CD14-positive monocyte (primary cell): ENCODE measurements at regions not wholly inside any gene's neighbourhood (a gene's known extent, or its start where the extent isn't known, plus 50 kb on each side); places are given as distances from the start of the nearest gene placed in this dataset.

Experiments used
- DNase-seq, 3 donors: peaks; one replicate each; pipeline ENCODE4 v3.0.0-alpha.2; 2011 to 2022
- H2AFZ ChIP-seq: 2 replicates; pipeline ENCODE4 v1.6.0; 2012; ENCODE audit warnings: mild to moderate bottlenecking, low read depth, low read length, inconsistent platforms; ENCODE audit not compliant: insufficient read depth, poor library complexity, severe bottlenecking
- H3K27ac ChIP-seq, 2 donors: 1 replicate in 1 of 2; 2 replicates in 1 of 2; pipeline ENCODE4 v1.5.1; 2012 to 2013; ENCODE audit warnings: low read length in 2 of 2, control low read depth in 1 of 2, inconsistent platforms in 1 of 2, low read depth in 1 of 2, mild to moderate bottlenecking in 1 of 2
- H3K27me3 ChIP-seq, 2 donors: one replicate each; pipeline versions ENCODE4 v1.6.0 to v1.6.1; 2011 to 2013; ENCODE audit warnings: low read length in 2 of 2; ENCODE audit not compliant: control insufficient read depth in 2 of 2, insufficient read depth in 2 of 2
- H3K36me3 ChIP-seq, 2 donors: replicated peaks in 1 of 2; 1 replicate in 1 of 2; 2 replicates in 1 of 2; pipeline versions ENCODE4 v1.5.1 to v1.6.1; 2012 to 2013; ENCODE audit warnings: low read length in 2 of 2, control low read depth in 1 of 2, inconsistent platforms in 1 of 2, mild to moderate bottlenecking in 1 of 2; ENCODE audit not compliant: insufficient read depth in 2 of 2, control insufficient read depth in 1 of 2
- H3K4me1 ChIP-seq, 2 donors: 1 replicate in 1 of 2; 2 replicates in 1 of 2; pipeline versions ENCODE4 v1.5.1 to v1.6.1; 2012 to 2013; ENCODE audit warnings: low read length in 2 of 2, control low read depth in 1 of 2, inconsistent platforms in 1 of 2, mild to moderate bottlenecking in 1 of 2, moderate library complexity in 1 of 2; ENCODE audit not compliant: insufficient read depth in 2 of 2, control insufficient read depth in 1 of 2
- H3K4me2 ChIP-seq: replicated peaks from 2 replicates; pipeline ENCODE3; 2012; ENCODE audit warnings: low read length, moderate library complexity, mild to moderate bottlenecking; ENCODE audit not compliant: poor library complexity, severe bottlenecking; ENCODE audit errors: extremely low read depth
- H3K4me3 ChIP-seq, 3 experiments: fragments of 200-600 bp in 1 of 3; sonication (generic) in 1 of 3; replicated peaks in 1 of 3; 1 replicate in 2 of 3; 2 replicates in 1 of 3; pipeline ENCODE4 v1.5.1; 2011 to 2013; ENCODE audit warnings: low read length in 3 of 3, mild to moderate bottlenecking in 3 of 3, control low read depth in 2 of 3, low read depth in 2 of 3, inconsistent platforms in 1 of 3, moderate library complexity in 1 of 3
- H3K79me2 ChIP-seq: 2 replicates; pipeline ENCODE4 v1.6.0; 2012; ENCODE audit warnings: mild to moderate bottlenecking, control low read depth, inconsistent platforms, low read length, moderate library complexity; ENCODE audit not compliant: insufficient read depth
- H3K9ac ChIP-seq: 2 replicates; pipeline ENCODE4 v1.6.0; 2017; ENCODE audit warnings: low read length, mild to moderate bottlenecking; ENCODE audit not compliant: insufficient read depth, poor library complexity, severe bottlenecking
- H3K9me3 ChIP-seq, 2 donors: replicated peaks in 1 of 2; 1 replicate in 1 of 2; 2 replicates in 1 of 2; pipeline versions ENCODE4 v1.5.1 to v1.6.1; 2012 to 2013; ENCODE audit warnings: low read length in 2 of 2, control low read depth in 1 of 2; ENCODE audit not compliant: control insufficient read depth in 1 of 2, insufficient read depth in 1 of 2
- H4K20me1 ChIP-seq: 2 replicates; pipeline ENCODE4 v1.6.0; 2012; ENCODE audit warnings: mild to moderate bottlenecking, low read length, control low read depth, moderate library complexity; ENCODE audit not compliant: insufficient read depth
- H3K27ac Mint-ChIP-seq, 7 donors: one replicate each; pipeline ENCODE4 v1.8.0; 2020; ENCODE audit warnings: mild to moderate bottlenecking in 7 of 7, mixed read lengths in 7 of 7, moderate library complexity in 6 of 7, inconsistent platforms in 2 of 7
- H3K27me3 Mint-ChIP-seq, 3 donors: one replicate each; pipeline ENCODE4 v1.8.0; 2021 to 2022; ENCODE audit warnings: low read depth in 3 of 3, mild to moderate bottlenecking in 3 of 3, mixed read lengths in 3 of 3, moderate library complexity in 3 of 3, inconsistent platforms in 1 of 3
- H3K36me3 Mint-ChIP-seq, 2 donors: one replicate each; pipeline ENCODE4 v1.8.0; 2020; ENCODE audit warnings: mixed read lengths in 2 of 2, inconsistent platforms in 1 of 2, mild to moderate bottlenecking in 1 of 2
- H3K4me1 Mint-ChIP-seq: one replicate; pipeline ENCODE4 v1.8.0; 2020; ENCODE audit warnings: mild to moderate bottlenecking, mixed read lengths
- H3K4me3 Mint-ChIP-seq, 2 donors: one replicate each; pipeline ENCODE4 v1.8.0; 2020; ENCODE audit warnings: mild to moderate bottlenecking in 2 of 2, mixed read lengths in 2 of 2, moderate library complexity in 1 of 2
- H3K9me3 Mint-ChIP-seq, 7 donors: one replicate each; pipeline ENCODE4 v1.8.0; 2020 to 2022; ENCODE audit warnings: mixed read lengths in 7 of 7, mild to moderate bottlenecking in 6 of 7, moderate library complexity in 6 of 7, inconsistent platforms in 2 of 7
- CTCF ChIP-seq: fragments of 200-600 bp; IDR thresholded peaks from one replicate; pipeline ENCODE4 v1.8.0; 2022; ENCODE audit warnings: antibody characterized with exemption, mild to moderate bottlenecking
- WGBS: methylation state at CpG from one replicate; pipeline ENCODE4 v1.1.5; 2013; ENCODE audit warnings: missing lambda C conversion rate; ENCODE audit not compliant: insufficient coverage; 5-methylcytosine and 5-hydroxymethylcytosine counted together
- intact Hi-C, 2 donors: fragments of 100-400 bp; cut with micrococcal nuclease; formaldehyde crosslinking; loops; one replicate each; pipeline versions ENCODE4 v1.15.0 to v1.15.1; 2023

GRCh38 chr14:25140411-25140810 is 90.5 kb upstream of the STXBP6 start:
- H3K4me2 ChIP-seq = no peak overlapping the region
- Mint-ChIP-seq H3K36me3 (no peaks in the 10 kb centered on the region), H3K27ac (no peak overlapping the region), H3K27me3 (peaks cover 9 to 13% (median 10%) of the 10 kb centered on the region in 3 donors), H3K4me3 (no peak overlapping the region), H3K9me3 (peaks cover 0 to 3% (median 0%) of the 10 kb centered on the region in 7 donors), H3K4me1 (no peaks in the 10 kb centered on the region)
- no peaks in the 10 kb centered on the region for H4K20me1 ChIP-seq
- no peak overlapping the region for H3K4me3 ChIP-seq
- H3K79me2 ChIP-seq = no peaks in the 10 kb centered on the region
- no peak for DNase-seq
- TF ChIP-seq CTCF = no peak
- H3K9ac ChIP-seq = no peak overlapping the region
- no peaks in the 10 kb centered on the region for H3K36me3 ChIP-seq
- H2AFZ ChIP-seq = no peak overlapping the region
- H3K27me3 ChIP-seq = no peaks in the 10 kb centered on the region
- H3K9me3 ChIP-seq = no peaks in the 10 kb centered on the region
- no CpG with 5 or more reads among the region's 2 CpGs for WGBS
- no peaks in the 10 kb centered on the region for H3K4me1 ChIP-seq
- no peak overlapping the region for H3K27ac ChIP-seq
- intact Hi-C loops = no loop called here

GRCh38 chr14:25136811-25137210 is 86.9 kb upstream of the STXBP6 start:
- Histone ChIP-seq H3K27me3 (peaks cover 13 to 20% of the 10 kb centered on the region in 2 donors), H3K4me1 (peaks cover 5 to 6% of the 10 kb centered on the region in 2 donors), H3K79me2 (no peaks in the 10 kb centered on the region), H3K4me2 (no peak overlapping the region), H2AFZ (no peak overlapping the region), H3K27ac (no peak overlapping the region), H3K36me3 (no peaks in the 10 kb centered on the region), H3K9me3 (no peaks in the 10 kb centered on the region), H3K9ac (no peak overlapping the region), H3K4me3 (no peak overlapping the region), H4K20me1 (no peaks in the 10 kb centered on the region)
- no peak overlapping the region for H3K4me3 Mint-ChIP-seq
- intact Hi-C loops = no loop called here
- H3K27me3 Mint-ChIP-seq = peaks cover 28 to 36% (median 30%) of the 10 kb centered on the region in 3 donors
- peaks cover 7% of the 10 kb centered on the region for H3K4me1 Mint-ChIP-seq
- TF ChIP-seq CTCF = no peak
- no peak overlapping the region for H3K27ac Mint-ChIP-seq
- H3K9me3 Mint-ChIP-seq = peaks cover 0 to 6% (median 2%) of the 10 kb centered on the region in 7 donors
- H3K36me3 Mint-ChIP-seq = no peaks in the 10 kb centered on the region
- no peak for DNase-seq
- 100% methylated on average over 1 of the region's 5 CpGs for WGBS
